ENCODE measurements at regions not wholly inside any gene's neighbourhood (a gene's known extent, or its start where the extent isn't known, plus 50 kb on each side); places are given as distances from the start of the nearest gene placed in this dataset.
"Not testable (repeated sequence)": the region's sequence is repeated elsewhere in the genome, so short reads cannot be mapped to it uniquely, and the experiment has no call there.

DNA sequence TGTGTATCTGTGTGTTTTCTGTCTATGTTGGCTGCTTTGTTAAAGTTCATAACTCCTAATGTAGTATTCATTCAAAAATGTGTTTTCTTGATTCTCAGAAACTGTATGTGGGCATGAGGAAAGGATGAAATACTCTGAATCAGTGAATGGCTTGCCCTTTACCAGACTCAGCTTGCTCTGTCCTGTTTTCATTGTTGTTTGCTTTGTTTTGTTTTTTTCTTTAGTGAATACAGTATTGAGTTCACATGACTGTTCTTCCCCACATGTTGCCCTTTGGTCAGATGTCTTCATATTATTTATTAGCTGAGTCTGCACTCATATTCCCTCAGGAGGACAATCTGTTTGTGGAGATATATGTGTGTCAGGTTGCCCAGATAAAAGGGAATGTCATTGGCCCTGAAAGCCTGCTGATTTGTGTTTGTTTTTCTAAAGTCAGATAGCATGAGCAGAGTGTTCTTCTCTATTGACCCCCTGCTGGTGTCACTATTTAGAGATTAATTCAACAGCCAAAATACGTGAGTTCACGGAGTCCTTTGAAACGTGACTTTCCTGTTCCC lies 1184.4 kb downstream of the RPA4 start:
- DNase-seq: peak; percentile 4

DNA sequence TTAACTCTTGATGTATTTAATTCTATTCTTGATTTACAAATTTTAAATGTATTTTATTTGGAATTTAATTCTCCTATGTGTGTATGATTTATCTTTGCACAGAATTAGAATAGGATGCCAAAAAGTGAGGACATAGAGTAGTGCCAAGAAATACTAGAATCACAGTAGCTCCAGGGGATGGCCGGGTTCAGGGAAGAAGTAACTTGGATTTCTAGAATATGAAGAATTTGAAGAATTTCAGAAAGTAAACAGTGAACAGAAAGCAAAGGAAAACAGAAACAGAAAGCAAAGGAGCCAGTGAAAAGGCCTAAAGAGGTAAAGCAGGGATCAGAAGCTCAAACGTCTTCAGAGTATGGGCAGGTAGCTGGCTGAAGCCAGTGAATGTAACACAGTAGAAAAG lies 1187.6 kb downstream of the RPA4 start:
- no peak for DNase-seq

GRCh38 chrX:98077440-98077839 lies 1193.7 kb downstream of the RPA4 start:
- DNase-seq: no peak

DNA sequence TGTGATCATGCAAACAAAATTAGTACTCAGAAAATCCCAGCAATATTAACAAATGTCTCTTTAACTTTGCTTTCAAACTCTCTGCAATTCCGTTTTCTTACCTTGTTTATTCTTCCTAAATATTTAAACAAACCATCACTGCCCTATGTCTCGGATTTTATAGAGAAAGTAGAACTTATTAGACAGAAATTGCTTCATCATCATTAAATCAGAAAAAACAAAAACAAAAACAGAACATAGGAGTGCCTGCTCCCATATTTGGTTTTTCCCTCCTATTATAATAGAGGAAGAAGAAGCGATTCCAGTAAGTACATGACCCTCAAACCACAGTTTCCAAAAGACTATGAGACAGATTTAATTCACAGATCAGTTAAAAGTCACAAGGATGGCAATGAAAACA lies 1228.0 kb downstream of the RPA4 start:
- no peak for DNase-seq

- no peak for DNase-seq
Measured at GRCh38 chrX:98114021-98114420, 1230.3 kb downstream of the RPA4 start.

DNA sequence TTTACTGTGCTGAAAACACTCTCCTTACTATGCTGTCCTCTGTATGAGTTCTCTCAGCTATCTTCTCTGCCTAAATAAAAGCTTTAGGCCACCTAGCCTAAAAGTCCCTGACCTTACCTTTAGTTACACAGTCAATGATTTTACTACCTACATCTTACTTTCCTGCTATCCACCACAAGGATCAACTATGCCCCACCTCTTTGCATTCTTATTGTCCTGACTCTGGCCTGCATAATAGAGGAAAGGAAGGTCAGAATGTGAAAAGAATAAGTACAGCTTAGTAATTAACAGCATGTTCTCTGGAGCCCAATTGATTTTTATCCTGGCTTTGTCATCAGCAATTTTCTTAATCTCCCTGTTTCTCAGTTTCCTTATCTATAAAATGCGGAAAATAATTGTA lies 1257.8 kb downstream of the RPA4 start:
- DNase-seq: no peak

DNA sequence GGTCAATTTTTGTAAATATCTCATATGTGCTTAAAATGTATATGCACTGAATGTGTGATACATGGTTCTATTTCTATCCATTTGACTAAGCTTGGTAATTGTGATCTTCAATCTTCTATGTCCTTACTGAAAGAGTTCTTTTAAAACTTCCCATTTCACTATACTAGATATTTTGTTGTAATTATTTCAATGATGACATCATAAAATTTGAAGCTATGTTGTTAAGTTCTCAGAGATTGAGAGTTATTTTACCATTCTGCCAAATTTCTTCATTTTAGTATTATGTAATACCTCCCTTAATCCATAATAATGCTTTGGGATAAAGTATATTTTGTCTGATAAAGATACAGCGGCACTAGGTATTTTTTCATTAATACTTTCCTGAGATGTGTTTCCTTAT lies 1307.3 kb downstream of the RPA4 start:
- no peak for DNase-seq

GRCh38 chrX:98194036-98194435 lies 1310.3 kb downstream of the RPA4 start:
- DNase-seq: no peak

GRCh38 chrX:98203800-98204199 lies 1320.1 kb downstream of the RPA4 start:
- no peak for DNase-seq

DNA sequence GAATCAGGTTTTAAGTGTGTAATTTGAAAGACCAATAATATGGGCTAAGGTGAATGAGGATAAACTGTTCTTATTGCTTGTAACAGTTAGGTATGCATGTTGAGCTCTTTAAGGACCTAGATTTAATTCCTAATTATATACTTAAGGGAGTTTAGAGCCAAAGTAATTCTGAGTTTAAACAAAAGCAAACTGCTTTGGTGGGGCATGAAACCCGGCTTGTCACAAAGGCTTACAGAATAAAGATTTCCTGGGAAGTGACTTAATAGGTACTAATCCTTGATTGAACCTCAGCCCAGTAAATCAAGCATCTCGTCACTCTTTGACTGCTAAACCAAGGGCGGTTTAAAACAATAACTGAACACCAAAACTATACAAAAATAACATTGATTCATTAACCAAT lies 1324.2 kb downstream of the RPA4 start:
- DNase-seq: no peak

DNA sequence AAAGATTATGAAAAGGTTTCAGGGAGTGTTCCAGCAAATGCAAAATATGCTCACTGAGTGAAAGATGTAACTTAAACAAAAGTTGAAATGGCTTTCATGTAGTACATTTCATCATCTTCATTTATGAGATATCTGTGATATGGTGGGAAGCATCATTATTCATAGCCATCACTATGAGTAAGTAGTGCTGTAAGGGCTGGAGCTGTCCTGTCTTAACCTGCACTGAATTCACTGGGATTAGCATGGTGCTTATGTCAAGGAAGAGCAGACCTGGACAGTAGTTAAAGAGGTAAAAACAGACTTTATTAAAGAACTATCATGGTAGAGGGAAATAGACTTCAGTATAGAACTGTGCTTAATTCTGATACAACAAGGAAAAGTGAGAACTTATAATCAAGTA lies 1347.3 kb downstream of the RPA4 start:
- no peak for DNase-seq

GRCh38 chrX:98240061-98240460 lies 1356.4 kb downstream of the RPA4 start:
- not testable (repeated sequence) for DNase-seq

GRCh38 chrX:98263135-98263534 lies 1379.4 kb downstream of the RPA4 start:
- no peak for DNase-seq

GRCh38 chrX:98289726-98290125 lies 1406.0 kb downstream of the RPA4 start:
- no peak for DNase-seq

DNA sequence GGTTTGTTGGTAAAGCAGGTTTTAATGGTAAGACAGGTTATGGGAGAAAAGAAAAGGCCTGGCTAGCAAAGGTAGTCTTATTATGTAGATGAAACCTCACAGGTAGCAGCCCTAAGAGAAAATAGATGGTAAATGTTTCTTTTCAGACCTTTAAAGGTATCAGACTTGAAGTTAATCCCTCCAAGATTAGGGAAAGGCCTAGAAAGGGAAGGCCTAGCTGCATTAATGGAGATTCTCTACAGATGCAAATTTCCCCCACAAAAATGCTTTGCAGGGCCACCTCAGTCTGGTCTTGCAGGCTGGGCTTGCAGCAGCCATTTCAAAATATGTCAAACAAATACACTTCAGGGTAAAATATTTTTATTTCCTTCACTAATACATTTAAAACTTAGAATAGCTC lies 1410.6 kb downstream of the RPA4 start:
- no peak for DNase-seq

- DNase-seq: no peak
Measured at GRCh38 chrX:98296129-98296528, 1412.4 kb downstream of the RPA4 start.

DNA sequence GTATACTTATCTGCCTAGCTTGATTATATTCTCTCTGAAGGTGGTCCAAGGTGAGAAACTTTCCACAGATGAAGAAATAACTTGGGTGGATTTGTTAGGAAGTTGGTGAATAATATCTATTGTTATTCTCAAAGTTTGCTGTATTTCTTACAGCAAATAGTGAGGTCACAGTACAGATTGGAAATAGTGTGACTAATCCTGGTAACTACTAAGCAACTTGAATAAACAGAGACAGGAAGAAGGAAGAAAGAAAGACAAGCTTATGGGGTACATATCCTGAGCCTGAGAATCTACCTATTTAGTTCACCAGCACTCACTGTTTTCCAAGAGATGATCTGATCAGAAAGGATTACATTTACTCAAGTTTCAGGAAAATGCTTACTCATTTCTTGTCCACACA lies 1416.1 kb downstream of the RPA4 start:
- DNase-seq: no peak

- DNase-seq: not testable (repeated sequence)
Measured at GRCh38 chrX:98300536-98300935, 1416.8 kb downstream of the RPA4 start.

GRCh38 chrX:98331407-98331806 lies 1447.7 kb downstream of the RPA4 start:
- no peak for DNase-seq

DNA sequence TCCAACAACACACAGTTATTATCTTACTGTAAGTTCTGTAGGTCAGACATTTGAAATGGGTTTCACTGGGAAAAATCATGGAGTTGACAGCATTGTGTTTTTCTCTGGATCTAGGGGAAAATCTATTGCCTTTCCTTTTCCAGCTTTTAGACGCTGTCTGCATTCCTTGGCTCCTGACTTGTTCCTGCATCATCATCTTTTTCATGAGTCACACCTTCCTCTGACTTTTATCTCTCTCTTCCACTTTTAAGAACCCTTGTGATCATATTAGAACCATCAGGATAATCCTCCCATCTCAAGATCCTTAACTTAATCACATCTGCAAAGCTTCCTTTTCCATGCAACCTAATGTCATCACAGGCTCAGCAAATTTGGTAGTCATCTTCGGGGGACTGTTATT lies 1454.8 kb downstream of the RPA4 start:
- no peak for DNase-seq

- no peak for DNase-seq
Measured at GRCh38 chrX:98350940-98351339, 1467.2 kb downstream of the RPA4 start.

DNA sequence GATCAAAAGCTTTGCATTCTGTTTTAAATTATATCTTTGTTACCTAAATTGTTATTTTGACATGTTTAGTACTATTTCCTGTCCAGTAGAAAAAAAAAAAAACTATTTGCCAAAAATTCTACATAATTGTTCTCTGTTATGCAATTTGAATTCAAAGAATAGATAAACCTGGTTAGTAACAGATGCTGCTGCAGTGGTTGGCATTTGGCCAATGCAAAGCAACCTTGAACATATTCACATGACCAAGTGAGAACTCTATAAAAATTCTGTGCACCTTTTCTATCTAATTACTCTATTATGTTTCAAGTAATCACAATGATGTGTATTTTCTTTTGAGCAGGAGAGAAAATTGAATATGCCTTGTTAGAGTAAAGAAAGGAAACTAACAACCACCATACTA lies 1473.4 kb downstream of the RPA4 start:
- no peak for DNase-seq

- no peak for DNase-seq
Measured at GRCh38 chrX:98362630-98363029, 1478.9 kb downstream of the RPA4 start.

- no peak for DNase-seq
Measured at GRCh38 chrX:98371994-98372393, 1488.3 kb downstream of the RPA4 start.

GRCh38 chrX:98379134-98379533 lies 1495.4 kb downstream of the RPA4 start:
- DNase-seq: no peak

DNA sequence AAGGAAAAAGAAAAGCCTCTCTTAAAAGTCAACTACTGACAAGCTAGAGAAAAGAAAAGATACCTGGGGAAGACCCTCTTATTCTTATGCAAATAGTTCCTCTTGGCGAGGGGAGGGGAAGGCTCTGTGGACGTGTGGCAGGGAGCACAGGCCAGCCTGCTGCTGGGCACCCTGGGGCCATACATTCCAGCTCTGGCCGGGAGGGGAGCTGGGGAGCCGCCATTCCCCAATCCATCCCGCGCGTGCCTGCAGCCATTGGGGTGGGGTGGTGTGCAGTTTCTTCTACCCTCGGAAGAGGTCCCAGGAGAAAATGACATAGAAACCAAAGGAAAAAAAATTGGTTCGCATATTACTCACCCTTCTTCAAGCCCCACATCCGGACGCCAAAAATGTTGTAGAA lies 1496.4 kb downstream of the RPA4 start:
- DNase-seq: no peak
